ENCODE measurements at regions not wholly inside any gene's neighbourhood (a gene's known extent, or its start where the extent isn't known, plus 50 kb on each side); places are given as distances from the start of the nearest gene placed in this dataset.

GRCh38 chr14:87640553-87640952 lies 352.4 kb downstream of the GALC start:
- TF ChIP-seq CTCF (IDR thresholded peaks at IDR 0.05; ENCODE audit: low read depth, low read length, poor library complexity, severe bottlenecking), result no peak
- TF ChIP-seq EZH2phosphoT487 (IDR thresholded peaks at IDR 0.05; ENCODE audit: borderline replicate concordance, low read length), result no peak
